HT-29 (cell line): ENCODE measurements at regions not wholly inside any gene's neighbourhood (a gene's known extent, or its start where the extent isn't known, plus 50 kb on each side); places are given as distances from the start of the nearest gene placed in this dataset.

Experiments
- DNase-seq: peaks from one replicate; pipeline ENCODE4 v3.0.0-alpha.2; 2015; ENCODE audit warnings: low spot score

GRCh38 chr3:106609666-106610301 lies 741.0 kb upstream of the CBLB start:
- DNase-seq: peak; percentile 90

- DNase-seq: no peak
These were observed 741.6 kb upstream of the CBLB start for GRCh38 chr3:106610362-106610959.

- no peak for DNase-seq
These were observed 742.3 kb upstream of the CBLB start for GRCh38 chr3:106611116-106611515.

GRCh38 chr3:106611841-106612240 lies 743.0 kb upstream of the CBLB start:
- no peak for DNase-seq

- no peak for DNase-seq
These were observed 747.7 kb upstream of the CBLB start for GRCh38 chr3:106616556-106616955.

GRCh38 chr3:106617276-106617675 lies 748.5 kb upstream of the CBLB start:
- no peak for DNase-seq

GRCh38 chr3:106620646-106621045 lies 751.8 kb upstream of the CBLB start:
- no peak for DNase-seq

- no peak for DNase-seq
These were observed 753.1 kb upstream of the CCDC54 start for GRCh38 chr3:106624154-106624553.

GRCh38 chr3:106628407-106628806 lies 748.8 kb upstream of the CCDC54 start:
- DNase-seq: no peak

GRCh38 chr3:106629215-106629832 lies 747.9 kb upstream of the CCDC54 start:
- DNase-seq: no peak

GRCh38 chr3:106631373-106632108 lies 745.7 kb upstream of the CCDC54 start:
- no peak for DNase-seq

GRCh38 chr3:106635271-106635670 lies 742.0 kb upstream of the CCDC54 start:
- no peak for DNase-seq

GRCh38 chr3:106635826-106636225 lies 741.4 kb upstream of the CCDC54 start:
- DNase-seq: no peak

- DNase-seq: no peak
These were observed 736.9 kb upstream of the CCDC54 start for GRCh38 chr3:106640353-106640752.

- DNase-seq: no peak
These were observed 735.1 kb upstream of the CCDC54 start for GRCh38 chr3:106642161-106642560.

- no peak for DNase-seq
These were observed 733.5 kb upstream of the CCDC54 start for GRCh38 chr3:106643684-106644161.

GRCh38 chr3:106673926-106674569 lies 703.2 kb upstream of the CCDC54 start:
- DNase-seq: no peak

- no peak for DNase-seq
These were observed 701.8 kb upstream of the CCDC54 start for GRCh38 chr3:106675451-106675850.

GRCh38 chr3:106678657-106679390 lies 698.4 kb upstream of the CCDC54 start:
- no peak for DNase-seq

GRCh38 chr3:106683953-106684620 lies 693.2 kb upstream of the CCDC54 start:
- no peak for DNase-seq

GRCh38 chr3:106685745-106686144 lies 691.5 kb upstream of the CCDC54 start:
- no peak for DNase-seq
